PC-9 (cell line): ENCODE measurements at regions not wholly inside any gene's neighbourhood (a gene's known extent, or its start where the extent isn't known, plus 50 kb on each side); places are given as distances from the start of the nearest gene placed in this dataset.

ENCODE experiments used
- BruUV-seq: library from RNA; stranded (reverse); fragments of 400-500 nt; replicated peaks from 2 replicates; lab custom pipeline; 2021; lab: Mats Ljungman, UMichigan
- CTCF ChIA-PET: fragments of 300-600 bp; sonication (Branson Sonifier 250); formaldehyde crosslinking; loops from one replicate; lab custom pipeline; 2022; ENCODE audit warnings: antibody characterized with exemption; lab: Charles Lee
- POLR2A ChIA-PET: fragments of 300-600 bp; sonication (Branson Sonifier 250); formaldehyde crosslinking; loops from one replicate; lab custom pipeline; 2022; ENCODE audit warnings: antibody characterized with exemption; ENCODE audit not compliant: unreplicated experiment; lab: Charles Lee
- DNase-seq, 2 experiments: peaks; one replicate each; pipeline versions ENCODE4 v3.0.0 to v3.0.0-alpha.2; 2015 to 2022; ENCODE audit warnings: mixed read lengths in 1 of 2
- H2AFZ ChIP-seq: fragments of 200-600 bp; sonication (generic); 2 replicates; pipeline ENCODE4 v1.8.1; 2017; ENCODE audit warnings: antibody characterized with exemption
- H3F3A ChIP-seq: fragments of 200-600 bp; sonication (generic); 2 replicates; pipeline ENCODE4 v1.8.1; 2017; ENCODE audit warnings: antibody characterized with exemption, mild to moderate bottlenecking, low read depth; ENCODE audit not compliant: insufficient read depth
- H3K27ac ChIP-seq: fragments of 200-600 bp; sonication (generic); 2 replicates; pipeline ENCODE4 v1.6.1; 2016; ENCODE audit warnings: mixed run types
- H3K27me3 ChIP-seq: fragments of 200-600 bp; sonication (generic); 2 replicates; pipeline ENCODE4 v1.6.1; 2016; ENCODE audit warnings: low read depth, mixed run types; ENCODE audit not compliant: insufficient read depth
- H3K36me3 ChIP-seq: fragments of 200-600 bp; sonication (generic); 2 replicates; pipeline ENCODE4 v1.6.1; 2016; ENCODE audit warnings: low read depth, mixed run types
- H3K4me1 ChIP-seq: fragments of 200-600 bp; sonication (generic); replicated peaks from 2 replicates; pipeline ENCODE4 v1.6.1; 2016; ENCODE audit warnings: mixed run types; ENCODE audit not compliant: insufficient read depth
- H3K4me2 ChIP-seq: fragments of 200-600 bp; sonication (generic); 2 replicates; pipeline ENCODE4 v1.6.1; 2017; ENCODE audit warnings: mixed run types
- H3K4me3 ChIP-seq: fragments of 200-600 bp; sonication (generic); 2 replicates; pipeline ENCODE4 v1.6.1; 2016; ENCODE audit warnings: mixed run types
- H3K79me2 ChIP-seq: fragments of 200-600 bp; sonication (generic); 2 replicates; pipeline ENCODE4 v1.6.1; 2017; ENCODE audit warnings: low read depth, mixed run types
- H3K9me2 ChIP-seq: fragments of 200-600 bp; sonication (generic); 2 replicates; pipeline ENCODE4 v1.8.1; 2017; ENCODE audit warnings: mild to moderate bottlenecking; ENCODE audit not compliant: insufficient read depth
- H3K9me3 ChIP-seq: fragments of 200-600 bp; sonication (generic); 2 replicates; pipeline ENCODE4 v1.8.1; 2016; ENCODE audit warnings: low read depth; ENCODE audit not compliant: insufficient read depth
- H4K20me1 ChIP-seq: fragments of 200-600 bp; sonication (generic); 2 replicates; pipeline ENCODE4 v1.8.1; 2017; ENCODE audit not compliant: insufficient read depth
- EZH2 ChIP-seq: fragments of 200-600 bp; sonication (generic); IDR thresholded peaks from 2 replicates; pipeline ENCODE4 v1.8.0; 2017; ENCODE audit warnings: antibody characterized with exemption, low read depth
- intact Hi-C: fragments of 100-400 bp; cut with micrococcal nuclease; formaldehyde crosslinking; loops from one replicate; pipeline ENCODE4 v1.10.0; 2022; ENCODE audit not compliant: unreplicated experiment
- TF ChIP-seq, protein P1 (sequence below): fragments of 200-600 bp; sonication (generic); conservative IDR thresholded peaks from 2 replicates; pipeline ENCODE4 v1.6.1; 2017; ENCODE audit warnings: mixed run types, antibody characterized with exemption, mild to moderate bottlenecking, moderate library complexity

DNA sequence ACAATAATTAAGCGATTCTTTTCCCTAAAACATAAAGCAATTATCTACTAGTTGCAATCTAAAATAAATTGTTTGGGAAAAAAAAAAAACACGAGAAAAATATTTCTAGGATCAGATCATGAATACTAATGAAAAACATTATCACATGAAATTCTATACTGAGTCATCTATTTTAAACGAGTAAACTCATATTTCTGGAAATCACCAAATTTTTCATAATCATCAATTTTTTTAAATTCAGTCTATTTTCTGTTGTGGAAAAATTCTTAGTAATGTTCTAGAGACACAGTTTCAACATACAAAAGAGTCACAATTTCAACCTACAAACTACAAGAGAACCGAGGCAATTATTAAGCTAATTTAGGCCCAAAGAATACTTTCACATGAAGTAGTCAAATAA lies 245.6 kb upstream of the SOX5 start:
- TF ChIP-seq, protein P1, sequence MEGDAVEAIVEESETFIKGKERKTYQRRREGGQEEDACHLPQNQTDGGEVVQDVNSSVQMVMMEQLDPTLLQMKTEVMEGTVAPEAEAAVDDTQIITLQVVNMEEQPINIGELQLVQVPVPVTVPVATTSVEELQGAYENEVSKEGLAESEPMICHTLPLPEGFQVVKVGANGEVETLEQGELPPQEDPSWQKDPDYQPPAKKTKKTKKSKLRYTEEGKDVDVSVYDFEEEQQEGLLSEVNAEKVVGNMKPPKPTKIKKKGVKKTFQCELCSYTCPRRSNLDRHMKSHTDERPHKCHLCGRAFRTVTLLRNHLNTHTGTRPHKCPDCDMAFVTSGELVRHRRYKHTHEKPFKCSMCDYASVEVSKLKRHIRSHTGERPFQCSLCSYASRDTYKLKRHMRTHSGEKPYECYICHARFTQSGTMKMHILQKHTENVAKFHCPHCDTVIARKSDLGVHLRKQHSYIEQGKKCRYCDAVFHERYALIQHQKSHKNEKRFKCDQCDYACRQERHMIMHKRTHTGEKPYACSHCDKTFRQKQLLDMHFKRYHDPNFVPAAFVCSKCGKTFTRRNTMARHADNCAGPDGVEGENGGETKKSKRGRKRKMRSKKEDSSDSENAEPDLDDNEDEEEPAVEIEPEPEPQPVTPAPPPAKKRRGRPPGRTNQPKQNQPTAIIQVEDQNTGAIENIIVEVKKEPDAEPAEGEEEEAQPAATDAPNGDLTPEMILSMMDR = no peak
- no peak for TF ChIP-seq EZH2
- H3K9me2 ChIP-seq = no peaks in the 10 kb centered on the region; the same call in 1 of the 2 replicates
- no peaks in the 10 kb centered on the region for H3K79me2 ChIP-seq
- H3K4me2 ChIP-seq = no peak overlapping the region
- H3K27ac ChIP-seq = no peak overlapping the region
- no peaks in the 10 kb centered on the region for H3F3A ChIP-seq
- H3K4me3 ChIP-seq = no peak overlapping the region
- H3K36me3 ChIP-seq = no peaks in the 10 kb centered on the region
- CTCF ChIA-PET = interaction anchor here (0.6 kb wide), 1 partner anchor 291 kb away, joined by 3 read pairs; no protein-coding TSS in a partner anchor
- no peaks in the 10 kb centered on the region for H3K27me3 ChIP-seq
- H4K20me1 ChIP-seq = no peaks in the 10 kb centered on the region
- no peak overlapping the region for H2AFZ ChIP-seq
- H3K4me1 ChIP-seq = no peaks in the 10 kb centered on the region
- H3K9me3 ChIP-seq = no peaks in the 10 kb centered on the region
- intact Hi-C loops = no loop called here
- POLR2A ChIA-PET = no interaction called here
- no TSS peak for BruUV-seq
- DNase-seq = no peak

DNA sequence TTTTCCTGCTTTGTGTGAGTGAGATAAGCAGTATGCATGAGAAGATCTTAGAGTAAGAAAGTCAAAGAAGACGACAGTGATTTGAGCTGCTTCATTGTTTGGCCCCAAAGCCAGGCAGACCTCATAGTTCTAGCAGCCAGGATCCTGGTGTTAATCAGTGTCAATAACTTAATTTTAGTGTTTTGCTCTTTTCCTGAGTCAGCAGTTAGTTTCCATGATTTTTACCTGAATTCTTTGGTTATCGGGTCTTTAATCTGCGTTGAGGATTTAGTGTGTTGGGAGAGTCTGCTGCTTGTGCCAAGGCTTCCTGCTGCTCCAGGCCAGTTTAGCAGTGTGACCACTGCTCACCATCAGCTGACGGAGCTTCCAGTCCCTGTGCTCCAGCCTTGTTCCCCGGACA lies 241.6 kb upstream of the SOX5 start:
- TF ChIP-seq, protein P1 = no peak
- TF ChIP-seq EZH2 = no peak
- Histone ChIP-seq H3K4me1 (no peaks in the 10 kb centered on the region), H2AFZ (no peak overlapping the region), H3K4me2 (no peak overlapping the region), H3K27me3 (no peaks in the 10 kb centered on the region), H3K79me2 (no peaks in the 10 kb centered on the region), H3K9me3 (no peaks in the 10 kb centered on the region), H3K9me2 (no peaks in the 10 kb centered on the region; the same call in 1 of the 2 replicates), H4K20me1 (no peaks in the 10 kb centered on the region), H3K36me3 (no peaks in the 10 kb centered on the region), H3K4me3 (no peak overlapping the region), H3F3A (no peaks in the 10 kb centered on the region), H3K27ac (no peak overlapping the region)
- CTCF ChIA-PET = no interaction called here
- BruUV-seq = no TSS peak
- no peak for DNase-seq
- intact Hi-C loops = no loop called here
- POLR2A ChIA-PET = no interaction called here

DNA sequence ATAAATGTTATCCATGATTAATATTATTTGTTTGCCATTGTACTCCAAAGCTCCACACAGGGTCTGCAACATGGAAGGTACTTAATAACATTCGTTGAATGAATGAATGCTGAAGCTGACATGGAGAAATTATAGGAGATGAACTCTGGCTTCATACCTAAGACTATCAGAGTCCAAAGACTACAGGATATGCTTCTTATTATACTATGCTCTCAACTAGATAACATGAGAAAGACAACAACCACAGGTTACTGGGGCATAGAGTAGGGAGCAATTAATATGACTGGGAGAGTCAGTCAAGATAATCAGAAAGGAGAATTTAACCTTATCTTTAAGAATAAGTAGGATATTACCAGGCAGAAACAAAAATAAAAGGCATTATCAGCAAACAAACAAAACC lies 236.3 kb upstream of the SOX5 start:
- Histone ChIP-seq H3K4me3 (no peak overlapping the region), H3F3A (no peaks in the 10 kb centered on the region), H3K27me3 (no peaks in the 10 kb centered on the region), H3K9me3 (no peaks in the 10 kb centered on the region), H3K36me3 (no peaks in the 10 kb centered on the region), H4K20me1 (no peaks in the 10 kb centered on the region), H3K79me2 (no peaks in the 10 kb centered on the region), H2AFZ (no peak overlapping the region), H3K9me2 (no peaks in the 10 kb centered on the region), H3K4me1 (no peaks in the 10 kb centered on the region), H3K27ac (no peak overlapping the region), H3K4me2 (no peak overlapping the region)
- TF ChIP-seq EZH2 = no peak
- TF ChIP-seq, protein P1 = no peak
- DNase-seq = no peak
- intact Hi-C loops = no loop called here
- ChIA-PET POLR2A (no interaction called here), CTCF (no interaction called here)
- no TSS peak for BruUV-seq
